ENCODE measurements at regions not wholly inside any gene's neighbourhood (a gene's known extent, or its start where the extent isn't known, plus 50 kb on each side); places are given as distances from the start of the nearest gene placed in this dataset.
"Not testable (repeated sequence)": the region's sequence is repeated elsewhere in the genome, so short reads cannot be mapped to it uniquely, and the experiment has no call there.

- TF ChIP-seq TSHZ2 (CRISPR knock-in tag; IDR thresholded peaks at IDR 0.05), result no peak
These were observed 76.8 kb downstream of the MAGEA10 start (continued) for GRCh38 chrX:152061557-152061956.

GRCh38 chrX:152061083-152061482 is 77.3 kb downstream of the MAGEA10 start:
- no peak for ATAC-seq
- no peak for TF ChIP-seq PPARA (CRISPR knock-in tag; IDR thresholded peaks at IDR 0.05; ENCODE audit: borderline replicate concordance)
- no peak for TF ChIP-seq OSR1 (CRISPR knock-in tag; IDR thresholded peaks at IDR 0.05)
- TF ChIP-seq ZC3H10 (CRISPR knock-in tag; IDR thresholded peaks at IDR 0.05), result no peak
- no peak for TF ChIP-seq ZFP30 (CRISPR knock-in tag; IDR thresholded peaks at IDR 0.05)
- no peak for TF ChIP-seq TSHZ2 (CRISPR knock-in tag; IDR thresholded peaks at IDR 0.05)
- no peak for TF ChIP-seq RARB (CRISPR knock-in tag; IDR thresholded peaks at IDR 0.05)
- no peak for TF ChIP-seq ARNTL (CRISPR knock-in tag; IDR thresholded peaks at IDR 0.05; ENCODE audit: borderline replicate concordance, low read depth)
- TF ChIP-seq ZNF565 (CRISPR knock-in tag; conservative IDR thresholded peaks at IDR 0.05; ENCODE audit: low read depth), result no peak
- no peak for TF ChIP-seq BACH2 (CRISPR knock-in tag; IDR thresholded peaks at IDR 0.05; ENCODE audit: borderline replicate concordance)
- TF ChIP-seq POU6F1 (CRISPR knock-in tag; IDR thresholded peaks at IDR 0.05; ENCODE audit: borderline replicate concordance, low read depth), result no peak
- TF ChIP-seq CSDC2 (CRISPR knock-in tag; IDR thresholded peaks at IDR 0.05), result no peak
- TF ChIP-seq ZNF8 (CRISPR knock-in tag; IDR thresholded peaks at IDR 0.05), result no peak

- not testable (repeated sequence) for ATAC-seq
These were observed 76.1 kb upstream of the GABRE start for GRCh38 chrX:152050623-152051022.

GRCh38 chrX:152044383-152044782 is 69.9 kb upstream of the GABRE start:
- TF ChIP-seq TCF4 (CRISPR knock-in tag; IDR thresholded peaks at IDR 0.05; ENCODE audit: borderline replicate concordance) (no peak), ZNF565 (CRISPR knock-in tag; conservative IDR thresholded peaks at IDR 0.05; ENCODE audit: low read depth) (no peak), ISL1 (CRISPR knock-in tag; IDR thresholded peaks at IDR 0.05) (no peak), CSDC2 (CRISPR knock-in tag; IDR thresholded peaks at IDR 0.05) (no peak), ESRRG (CRISPR knock-in tag; IDR thresholded peaks at IDR 0.05) (no peak), ZNF8 (CRISPR knock-in tag; IDR thresholded peaks at IDR 0.05) (no peak), CSRNP3 (CRISPR knock-in tag; IDR thresholded peaks at IDR 0.05) (no peak), TOX (CRISPR knock-in tag; IDR thresholded peaks at IDR 0.05; ENCODE audit: borderline replicate concordance) (no peak), RARB (CRISPR knock-in tag; IDR thresholded peaks at IDR 0.05) (no peak), ZFP3 (CRISPR knock-in tag; IDR thresholded peaks at IDR 0.05) (no peak), ZNF70 (CRISPR knock-in tag; IDR thresholded peaks at IDR 0.05) (no peak), POU6F1 (CRISPR knock-in tag; IDR thresholded peaks at IDR 0.05; ENCODE audit: borderline replicate concordance, low read depth) (no peak), PPARA (CRISPR knock-in tag; IDR thresholded peaks at IDR 0.05; ENCODE audit: borderline replicate concordance) (no peak), ZC3H10 (CRISPR knock-in tag; IDR thresholded peaks at IDR 0.05) (no peak), BACH2 (CRISPR knock-in tag; IDR thresholded peaks at IDR 0.05; ENCODE audit: borderline replicate concordance) (no peak), ZFP30 (CRISPR knock-in tag; IDR thresholded peaks at IDR 0.05) (no peak)
- no peak for ATAC-seq
